ENCODE measurements at regions not wholly inside any gene's neighbourhood (a gene's known extent, or its start where the extent isn't known, plus 50 kb on each side); places are given as distances from the start of the nearest gene placed in this dataset.

DNA sequence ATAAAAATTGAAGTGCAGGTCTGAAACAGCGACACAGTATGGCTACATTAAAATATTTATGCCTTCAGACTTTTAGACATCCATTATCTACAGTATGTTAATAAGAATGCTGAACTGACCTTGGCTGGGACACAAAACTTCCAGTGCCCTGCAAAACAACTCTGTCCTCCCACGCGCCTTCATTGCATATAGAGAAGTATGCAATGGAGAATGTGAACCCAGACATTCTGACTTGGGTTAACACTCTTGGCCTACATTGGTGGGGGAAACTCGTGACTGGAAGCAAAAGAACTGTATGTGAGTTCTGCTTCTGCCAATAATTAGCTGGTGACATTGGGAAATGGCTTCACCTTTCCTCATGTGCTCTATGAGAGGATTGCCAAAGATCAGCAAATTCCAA, 110.5 kb upstream of the SLC24A5 start:
- H3K79me2 ChIP-seq (ENCODE audit: control insufficient read depth, insufficient read depth, low read length): no peaks in the 10 kb centered on the region
- no peak overlapping the region for H3K4me2 ChIP-seq (ENCODE audit: control insufficient read depth, extremely low read depth, insufficient read depth, low read depth, low read length)
- TF ChIP-seq EZH2 (IDR thresholded peaks at IDR 0.05; ENCODE audit: low read length): no peak
- TF ChIP-seq CTCF (optimal IDR thresholded peaks at IDR 0.05 in 1 of 3, IDR thresholded peaks at IDR 0.05 in 1 of 3, conservative IDR thresholded peaks at IDR 0.05 in 1 of 3; ENCODE audit: extremely low read depth in 1 of 3, insufficient read depth in 2 of 3, low read length in 3 of 3): no peak
- H3K4me3 ChIP-seq (ENCODE audit: control insufficient read depth in 2 of 3, extremely low read depth in 1 of 3, insufficient read depth in 2 of 3, low read depth in 1 of 3, low read length in 3 of 3): no peak overlapping the region
- no peak overlapping the region for H2AFZ ChIP-seq (ENCODE audit: control insufficient read depth, low read length)
- DNase-seq (ENCODE audit: low read depth, low spot score) (no peak), FAIRE-seq (no peak)
- no peaks in the 10 kb centered on the region for H4K20me1 ChIP-seq (ENCODE audit: control insufficient read depth, extremely low read depth, insufficient read depth, low read length)
- dilution Hi-C loops (cut with MboI; ENCODE audit: extremely low pct_ligation_motif_present, low sequenced_read_pairs): no loop called here
- H3K4me1 ChIP-seq (ENCODE audit: control insufficient read depth, extremely low read depth, insufficient read depth, low read length): no peaks in the 10 kb centered on the region
- no peaks in the 10 kb centered on the region for H3K9me3 ChIP-seq (ENCODE audit: control insufficient read depth, low read depth, low read length)
- H3K9me1 ChIP-seq (ENCODE audit: control insufficient read depth, extremely low read depth, insufficient read depth, low read length): no peaks in the 10 kb centered on the region
- H3K27me3 ChIP-seq (ENCODE audit: control insufficient read depth, extremely low read depth, insufficient read depth, low read length): no peaks in the 10 kb centered on the region
- no peak overlapping the region for H3K9ac ChIP-seq (ENCODE audit: control insufficient read depth, extremely low read depth, insufficient read depth, low read length)
- H3K36me3 ChIP-seq (ENCODE audit: control insufficient read depth in 2 of 2, extremely low read depth in 1 of 2, insufficient read depth in 2 of 2, low read length in 2 of 2): no peaks in the 10 kb centered on the region
- H3K27ac ChIP-seq (ENCODE audit: control insufficient read depth, insufficient read depth, low read length): no peak overlapping the region

DNA sequence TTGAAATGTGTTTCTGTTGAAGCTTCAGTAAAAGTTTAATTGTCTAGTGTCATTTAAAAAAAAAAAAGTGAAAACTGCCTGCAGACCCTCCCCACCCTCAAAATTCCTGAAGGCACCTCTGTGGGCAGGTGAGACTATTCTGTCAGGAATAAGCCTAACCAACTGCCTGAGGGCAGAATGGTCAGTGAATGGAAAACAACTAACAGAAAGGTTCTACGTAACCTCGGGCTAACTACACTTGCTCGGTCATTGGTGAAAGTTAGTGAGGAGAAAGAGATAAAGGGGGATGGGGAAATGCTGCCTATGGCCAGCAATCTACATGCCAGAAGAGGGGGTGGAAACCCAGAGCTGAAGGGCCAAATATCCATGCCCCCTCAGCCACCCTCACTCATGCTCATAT, 108.6 kb upstream of the SLC24A5 start:
- Histone ChIP-seq H3K9me3 (ENCODE audit: control insufficient read depth, low read depth, low read length) (no peaks in the 10 kb centered on the region), H4K20me1 (ENCODE audit: control insufficient read depth, extremely low read depth, insufficient read depth, low read length) (no peaks in the 10 kb centered on the region), H3K4me3 (ENCODE audit: control insufficient read depth in 2 of 3, extremely low read depth in 1 of 3, insufficient read depth in 2 of 3, low read depth in 1 of 3, low read length in 3 of 3) (no peak overlapping the region), H3K79me2 (ENCODE audit: control insufficient read depth, insufficient read depth, low read length) (no peaks in the 10 kb centered on the region), H3K9ac (ENCODE audit: control insufficient read depth, extremely low read depth, insufficient read depth, low read length) (no peak overlapping the region), H2AFZ (ENCODE audit: control insufficient read depth, low read length) (no peak overlapping the region), H3K9me1 (ENCODE audit: control insufficient read depth, extremely low read depth, insufficient read depth, low read length) (no peaks in the 10 kb centered on the region), H3K4me1 (ENCODE audit: control insufficient read depth, extremely low read depth, insufficient read depth, low read length) (no peaks in the 10 kb centered on the region), H3K4me2 (ENCODE audit: control insufficient read depth, extremely low read depth, insufficient read depth, low read depth, low read length) (no peak overlapping the region), H3K36me3 (ENCODE audit: control insufficient read depth in 2 of 2, extremely low read depth in 1 of 2, insufficient read depth in 2 of 2, low read length in 2 of 2) (no peaks in the 10 kb centered on the region), H3K27ac (ENCODE audit: control insufficient read depth, insufficient read depth, low read length) (no peak overlapping the region), H3K27me3 (ENCODE audit: control insufficient read depth, extremely low read depth, insufficient read depth, low read length) (no peaks in the 10 kb centered on the region)
- DNase-seq (ENCODE audit: low read depth, low spot score) (no peak), FAIRE-seq (no peak)
- dilution Hi-C loops (cut with MboI; ENCODE audit: extremely low pct_ligation_motif_present, low sequenced_read_pairs): no loop called here
- TF ChIP-seq CTCF (optimal IDR thresholded peaks at IDR 0.05 in 1 of 3, IDR thresholded peaks at IDR 0.05 in 1 of 3, conservative IDR thresholded peaks at IDR 0.05 in 1 of 3; ENCODE audit: extremely low read depth in 1 of 3, insufficient read depth in 2 of 3, low read length in 3 of 3) (no peak), EZH2 (IDR thresholded peaks at IDR 0.05; ENCODE audit: low read length) (no peak)
